ENCODE measurements at regions not wholly inside any gene's neighbourhood (a gene's known extent, or its start where the extent isn't known, plus 50 kb on each side); places are given as distances from the start of the nearest gene placed in this dataset.
A peak's percentile ranks its signal among the peaks of the same experiment; 100 is the strongest.

- DNase-seq: no peak
Measured at GRCh38 chr6:56862415-56863175, 92.3 kb upstream of the BEND6 start.

- DNase-seq: no peak
Measured at GRCh38 chr6:56860475-56860874, 94.4 kb upstream of the BEND6 start.

GRCh38 chr6:56856036-56856580, 98.8 kb upstream of the BEND6 start:
- DNase-seq: no peak

GRCh38 chr6:56854086-56854485, 100.8 kb upstream of the BEND6 start:
- no peak for DNase-seq

GRCh38 chr6:56853541-56853940, 101.4 kb upstream of the BEND6 start:
- DNase-seq: no peak

GRCh38 chr6:56852260-56853010, 102.5 kb upstream of the BEND6 start:
- DNase-seq: no peak

GRCh38 chr6:56851541-56852259, 103.2 kb upstream of the BEND6 start:
- DNase-seq: no peak

- no peak for DNase-seq
Measured at GRCh38 chr6:56851074-56851473, 103.8 kb upstream of the BEND6 start.

- DNase-seq: no peak
Measured at GRCh38 chr6:56850626-56851025, 104.3 kb upstream of the BEND6 start.

- DNase-seq: no peak
Measured at GRCh38 chr6:56849896-56850295, 105.0 kb upstream of the BEND6 start.

- DNase-seq: no peak
Measured at GRCh38 chr6:56848105-56848504, 106.8 kb upstream of the BEND6 start.

GRCh38 chr6:56845032-56845431, 109.9 kb upstream of the BEND6 start:
- DNase-seq: no peak

- peak; percentile 21 for DNase-seq
Measured at GRCh38 chr6:56843476-56844349, 111.2 kb upstream of the BEND6 start.

GRCh38 chr6:56842686-56843475, 112.0 kb upstream of the BEND6 start:
- DNase-seq: no peak

- no peak for DNase-seq
Measured at GRCh38 chr6:56841751-56842150, 113.2 kb upstream of the BEND6 start.

GRCh38 chr6:56841381-56841749, 113.5 kb upstream of the BEND6 start:
- DNase-seq: no peak

GRCh38 chr6:56840467-56841380, 114.2 kb upstream of the BEND6 start:
- DNase-seq: no peak

GRCh38 chr6:56839533-56840183, 115.2 kb upstream of the BEND6 start:
- DNase-seq: no peak

- DNase-seq: no peak
Measured at GRCh38 chr6:56838965-56839364, 115.9 kb upstream of the BEND6 start.

GRCh38 chr6:56838016-56838555, 116.8 kb upstream of the BEND6 start:
- no peak for DNase-seq

Measured in activated CD4-positive, alpha-beta T cell treated with anti-CD3 and anti-CD28 coated beads for 1 hour (primary cell).